ENCODE measurements at regions not wholly inside any gene's neighbourhood (a gene's known extent, or its start where the extent isn't known, plus 50 kb on each side); places are given as distances from the start of the nearest gene placed in this dataset.

- H3K27me3 ChIP-seq (ENCODE audit: control insufficient read depth, insufficient read depth, low read length) = no peaks in the 10 kb centered on the region
- POLR2A ChIA-PET = no interaction called here
- no peak overlapping the region for H3K4me3 ChIP-seq (ENCODE audit: low read depth, low read length)
- no peak for DNase-seq (ENCODE audit: low read depth)
- TF ChIP-seq, protein P1, sequence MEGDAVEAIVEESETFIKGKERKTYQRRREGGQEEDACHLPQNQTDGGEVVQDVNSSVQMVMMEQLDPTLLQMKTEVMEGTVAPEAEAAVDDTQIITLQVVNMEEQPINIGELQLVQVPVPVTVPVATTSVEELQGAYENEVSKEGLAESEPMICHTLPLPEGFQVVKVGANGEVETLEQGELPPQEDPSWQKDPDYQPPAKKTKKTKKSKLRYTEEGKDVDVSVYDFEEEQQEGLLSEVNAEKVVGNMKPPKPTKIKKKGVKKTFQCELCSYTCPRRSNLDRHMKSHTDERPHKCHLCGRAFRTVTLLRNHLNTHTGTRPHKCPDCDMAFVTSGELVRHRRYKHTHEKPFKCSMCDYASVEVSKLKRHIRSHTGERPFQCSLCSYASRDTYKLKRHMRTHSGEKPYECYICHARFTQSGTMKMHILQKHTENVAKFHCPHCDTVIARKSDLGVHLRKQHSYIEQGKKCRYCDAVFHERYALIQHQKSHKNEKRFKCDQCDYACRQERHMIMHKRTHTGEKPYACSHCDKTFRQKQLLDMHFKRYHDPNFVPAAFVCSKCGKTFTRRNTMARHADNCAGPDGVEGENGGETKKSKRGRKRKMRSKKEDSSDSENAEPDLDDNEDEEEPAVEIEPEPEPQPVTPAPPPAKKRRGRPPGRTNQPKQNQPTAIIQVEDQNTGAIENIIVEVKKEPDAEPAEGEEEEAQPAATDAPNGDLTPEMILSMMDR (IDR thresholded peaks at IDR 0.05; ENCODE audit: insufficient read depth, low read depth, low read length) = no peak
- CTCF ChIA-PET = interaction anchor here (1.0 kb wide), 1 partner anchor 16 kb away, joined by 5 read pairs; no protein-coding TSS in a partner anchor
- no peaks in the 10 kb centered on the region for H3K36me3 ChIP-seq (ENCODE audit: control insufficient read depth, insufficient read depth, low read length)
These were observed 185.7 kb upstream of the MARCKS start for GRCh38 chr6:113671421-113671820.

GRCh38 chr6:113672491-113673149 is 184.5 kb upstream of the MARCKS start:
- peak overlapping the region; percentile 20; the same call in 1 of the 2 replicates for H3K4me3 ChIP-seq (ENCODE audit: low read depth, low read length)
- POLR2A ChIA-PET = no interaction called here
- no peak for DNase-seq (ENCODE audit: low read depth)
- H3K36me3 ChIP-seq (ENCODE audit: control insufficient read depth, insufficient read depth, low read length) = no peaks in the 10 kb centered on the region
- CTCF ChIA-PET = interaction anchor here (0.7 to 1.2 kb wide), 2 partner anchors 9 to 40 kb away, joined by 3 to 4 read pairs; no protein-coding TSS in a partner anchor
- TF ChIP-seq, protein P1 (IDR thresholded peaks at IDR 0.05; ENCODE audit: insufficient read depth, low read depth, low read length) = no peak
- H3K27me3 ChIP-seq (ENCODE audit: control insufficient read depth, insufficient read depth, low read length) = no peaks in the 10 kb centered on the region

DNA sequence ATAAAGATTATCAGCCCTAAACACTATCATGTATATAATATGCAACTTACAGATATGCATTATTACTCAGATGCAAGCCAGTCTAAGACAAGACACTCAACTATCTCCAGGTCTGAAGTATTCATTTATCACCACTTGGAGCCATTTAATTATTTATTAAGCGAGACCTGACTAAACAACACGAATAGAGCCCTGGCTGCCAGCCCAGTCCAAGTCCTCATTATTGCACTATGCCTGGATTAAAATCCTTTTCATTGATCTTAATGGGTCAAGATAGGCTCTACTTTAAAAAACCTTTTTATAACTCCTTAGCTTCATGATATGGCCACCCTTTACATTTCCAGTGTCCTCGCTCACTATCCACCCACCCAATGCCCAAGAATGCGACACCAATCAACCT is 183.1 kb upstream of the MARCKS start:
- Histone ChIP-seq H3K4me3 (ENCODE audit: low read depth, low read length) (no peak overlapping the region), H3K27me3 (ENCODE audit: control insufficient read depth, insufficient read depth, low read length) (no peaks in the 10 kb centered on the region), H3K36me3 (ENCODE audit: control insufficient read depth, insufficient read depth, low read length) (no peaks in the 10 kb centered on the region)
- POLR2A ChIA-PET = no interaction called here
- CTCF ChIA-PET = interaction anchor here (0.5 to 1.2 kb wide), 2 partner anchors 11 to 384 kb away, joined by 3 to 4 read pairs; no protein-coding TSS in a partner anchor
- DNase-seq (ENCODE audit: low read depth) = no peak
- TF ChIP-seq, protein P1 (IDR thresholded peaks at IDR 0.05; ENCODE audit: insufficient read depth, low read depth, low read length) = no peak

DNA sequence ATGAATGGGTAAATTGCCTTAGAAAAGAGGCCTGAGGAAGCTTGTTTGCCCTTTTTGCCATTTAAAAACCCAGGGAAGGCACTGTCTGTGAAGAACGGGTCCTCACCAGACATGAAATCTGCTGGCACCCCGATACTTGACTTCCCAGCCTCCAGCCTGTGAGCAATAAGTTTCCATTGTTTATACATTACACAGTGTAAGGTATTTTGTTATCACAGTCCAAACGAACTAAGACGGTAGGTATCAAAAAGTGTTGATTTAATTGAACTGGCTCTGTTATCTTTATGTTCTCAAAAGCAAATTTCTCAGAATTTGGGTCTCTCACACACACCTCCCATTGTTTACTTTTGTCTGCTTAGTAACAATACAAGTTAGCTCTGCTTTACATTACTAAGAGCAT is 181.1 kb upstream of the MARCKS start:
- H3K36me3 ChIP-seq (ENCODE audit: control insufficient read depth, insufficient read depth, low read length) = no peaks in the 10 kb centered on the region
- ChIA-PET CTCF (interaction anchor here (1.2 to 1.6 kb wide), 2 partner anchors 12 to 21 kb away, joined by 4 to 5 read pairs; no protein-coding TSS in a partner anchor), POLR2A (no interaction called here)
- TF ChIP-seq, protein P1 (IDR thresholded peaks at IDR 0.05; ENCODE audit: insufficient read depth, low read depth, low read length) = no peak
- no peak for DNase-seq (ENCODE audit: low read depth)
- no peak overlapping the region for H3K4me3 ChIP-seq (ENCODE audit: low read depth, low read length)
- H3K27me3 ChIP-seq (ENCODE audit: control insufficient read depth, insufficient read depth, low read length) = no peaks in the 10 kb centered on the region

DNA sequence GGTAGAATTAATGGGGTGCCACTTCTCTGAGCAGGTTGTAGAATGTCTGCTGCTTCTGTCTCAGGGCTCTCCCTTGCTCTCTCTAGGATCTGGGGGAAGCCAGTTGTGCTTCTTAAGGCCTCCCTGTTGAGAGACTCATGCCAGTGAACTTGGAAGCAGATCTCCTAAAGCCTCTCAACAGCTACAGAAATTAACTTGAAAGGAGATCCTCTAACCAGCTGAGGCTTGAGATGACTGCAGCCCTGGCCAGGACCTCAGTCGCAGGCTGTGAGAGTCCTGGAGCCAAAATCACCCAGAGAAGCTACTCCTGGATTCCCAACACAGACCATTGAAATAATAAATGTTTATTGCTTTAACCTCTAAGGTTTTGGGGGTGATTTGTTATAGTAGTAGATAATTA is 180.2 kb upstream of the MARCKS start:
- ChIA-PET POLR2A (interaction anchor here (0.6 kb wide), 1 partner anchor 800 kb away, joined by 3 read pairs; no protein-coding TSS in a partner anchor), CTCF (no interaction called here)
- H3K27me3 ChIP-seq (ENCODE audit: control insufficient read depth, insufficient read depth, low read length) = no peaks in the 10 kb centered on the region
- no peak overlapping the region for H3K4me3 ChIP-seq (ENCODE audit: low read depth, low read length)
- DNase-seq (ENCODE audit: low read depth) = no peak
- TF ChIP-seq, protein P1 (IDR thresholded peaks at IDR 0.05; ENCODE audit: insufficient read depth, low read depth, low read length) = no peak
- H3K36me3 ChIP-seq (ENCODE audit: control insufficient read depth, insufficient read depth, low read length) = no peaks in the 10 kb centered on the region

Data from BJ (cell line).